Glutamatergic neuron (in vitro differentiated cells): ENCODE measurements at regions not wholly inside any gene's neighbourhood (a gene's known extent, or its start where the extent isn't known, plus 50 kb on each side); places are given as distances from the start of the nearest gene placed in this dataset.

Source experiments
- DNase-seq: peaks from one replicate; pipeline ENCODE4 v3.0.0; 2022
- H3K27ac Mint-ChIP-seq: one replicate; pipeline ENCODE4 v1.8.0; 2020; ENCODE audit warnings: mild to moderate bottlenecking, mixed read lengths, inconsistent platforms; ENCODE audit not compliant: unreplicated experiment
- H3K27me3 Mint-ChIP-seq: one replicate; pipeline ENCODE4 v1.8.0; 2020; ENCODE audit warnings: mild to moderate bottlenecking, moderate library complexity, mixed read lengths, inconsistent platforms; ENCODE audit not compliant: unreplicated experiment
- H3K36me3 Mint-ChIP-seq: one replicate; pipeline ENCODE4 v1.8.0; 2020; ENCODE audit warnings: mild to moderate bottlenecking, mixed read lengths, inconsistent platforms; ENCODE audit not compliant: unreplicated experiment
- H3K4me1 Mint-ChIP-seq: one replicate; pipeline ENCODE4 v1.8.0; 2020; ENCODE audit warnings: mild to moderate bottlenecking, low read depth, mixed read lengths, inconsistent platforms; ENCODE audit not compliant: unreplicated experiment
- H3K4me3 Mint-ChIP-seq: one replicate; pipeline ENCODE4 v1.8.0; 2020; ENCODE audit warnings: mild to moderate bottlenecking, mixed read lengths, inconsistent platforms; ENCODE audit not compliant: unreplicated experiment
- H3K9me3 Mint-ChIP-seq: one replicate; pipeline ENCODE4 v1.8.0; 2020; ENCODE audit warnings: mild to moderate bottlenecking, moderate library complexity, mixed read lengths, inconsistent platforms; ENCODE audit not compliant: unreplicated experiment
- TF ChIP-seq, protein P1 (sequence below): fragments of 200-600 bp; sonication (generic); IDR thresholded peaks from one replicate; pipeline ENCODE4 v1.5.0; 2021; ENCODE audit not compliant: partially characterized antibody, unreplicated experiment

DNA sequence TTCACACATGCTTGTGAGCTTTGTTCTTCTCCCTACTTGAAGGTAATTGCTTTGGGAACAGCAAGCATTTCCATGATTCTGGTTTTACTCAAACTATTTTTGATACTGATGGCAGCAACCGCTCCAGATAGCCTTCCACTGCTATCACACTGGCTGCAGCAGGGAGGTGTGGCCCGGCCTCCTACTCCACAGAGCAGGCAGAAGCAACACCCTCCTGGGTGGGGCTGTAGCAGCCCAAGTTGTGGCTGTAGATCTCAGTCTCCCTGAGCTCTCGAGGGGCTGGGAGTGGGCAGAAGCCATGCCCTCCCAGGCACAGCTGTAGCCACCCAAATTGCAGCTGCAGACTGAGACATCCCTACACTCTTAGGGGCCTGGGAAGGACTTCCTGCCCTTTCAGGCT is 878.8 kb upstream of the GBE1 start:
- no peaks in the 10 kb centered on the region for H3K9me3 Mint-ChIP-seq
- H3K27ac Mint-ChIP-seq = no peak overlapping the region
- no peaks in the 10 kb centered on the region for H3K36me3 Mint-ChIP-seq
- DNase-seq = no peak
- TF ChIP-seq, protein P1, sequence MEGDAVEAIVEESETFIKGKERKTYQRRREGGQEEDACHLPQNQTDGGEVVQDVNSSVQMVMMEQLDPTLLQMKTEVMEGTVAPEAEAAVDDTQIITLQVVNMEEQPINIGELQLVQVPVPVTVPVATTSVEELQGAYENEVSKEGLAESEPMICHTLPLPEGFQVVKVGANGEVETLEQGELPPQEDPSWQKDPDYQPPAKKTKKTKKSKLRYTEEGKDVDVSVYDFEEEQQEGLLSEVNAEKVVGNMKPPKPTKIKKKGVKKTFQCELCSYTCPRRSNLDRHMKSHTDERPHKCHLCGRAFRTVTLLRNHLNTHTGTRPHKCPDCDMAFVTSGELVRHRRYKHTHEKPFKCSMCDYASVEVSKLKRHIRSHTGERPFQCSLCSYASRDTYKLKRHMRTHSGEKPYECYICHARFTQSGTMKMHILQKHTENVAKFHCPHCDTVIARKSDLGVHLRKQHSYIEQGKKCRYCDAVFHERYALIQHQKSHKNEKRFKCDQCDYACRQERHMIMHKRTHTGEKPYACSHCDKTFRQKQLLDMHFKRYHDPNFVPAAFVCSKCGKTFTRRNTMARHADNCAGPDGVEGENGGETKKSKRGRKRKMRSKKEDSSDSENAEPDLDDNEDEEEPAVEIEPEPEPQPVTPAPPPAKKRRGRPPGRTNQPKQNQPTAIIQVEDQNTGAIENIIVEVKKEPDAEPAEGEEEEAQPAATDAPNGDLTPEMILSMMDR = no peak
- no peaks in the 10 kb centered on the region for H3K4me1 Mint-ChIP-seq
- H3K27me3 Mint-ChIP-seq = no peaks in the 10 kb centered on the region
- no peak overlapping the region for H3K4me3 Mint-ChIP-seq

DNA sequence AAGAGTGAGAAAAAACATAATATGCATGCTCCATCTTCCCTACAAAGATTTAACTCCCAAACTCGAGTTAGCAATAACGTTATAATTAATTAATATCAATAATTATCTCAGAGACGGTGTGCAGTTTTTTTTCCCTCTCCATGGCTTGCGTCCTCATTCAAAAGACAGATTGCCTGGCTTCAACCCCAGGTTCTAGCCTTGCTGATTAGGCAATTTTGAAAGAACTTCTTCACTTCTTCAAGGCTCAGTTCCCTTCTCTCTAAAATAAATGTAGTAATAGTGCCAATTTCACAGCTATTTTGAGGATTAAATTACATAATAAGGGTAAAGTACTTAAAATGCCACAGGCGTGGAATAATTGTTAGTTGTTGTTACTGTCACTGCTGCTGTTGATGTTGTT is 876.1 kb upstream of the GBE1 start:
- H3K4me1 Mint-ChIP-seq = no peaks in the 10 kb centered on the region

DNA sequence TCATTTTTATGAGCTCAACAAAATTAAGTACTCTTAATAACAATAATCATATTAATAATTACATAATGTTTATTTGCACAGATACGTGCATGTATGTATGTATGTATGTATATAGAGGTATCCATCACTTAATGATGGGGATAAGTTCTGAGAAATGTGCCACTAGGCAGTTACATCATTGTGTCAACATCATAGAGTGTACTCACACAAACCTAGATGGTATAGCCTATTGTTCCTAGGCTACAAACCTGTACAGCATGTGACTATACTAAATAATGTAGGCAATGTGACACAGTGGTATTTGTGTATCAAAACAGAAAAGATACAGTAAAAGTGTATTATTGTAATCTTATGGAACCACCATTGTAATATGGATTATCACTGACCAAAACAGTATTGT is 874.7 kb upstream of the GBE1 start:
- H3K4me1 Mint-ChIP-seq = no peaks in the 10 kb centered on the region
- no peak overlapping the region for H3K4me3 Mint-ChIP-seq
- H3K9me3 Mint-ChIP-seq = no peaks in the 10 kb centered on the region
- TF ChIP-seq, protein P1 = no peak
- H3K36me3 Mint-ChIP-seq = no peaks in the 10 kb centered on the region
- H3K27ac Mint-ChIP-seq = no peak overlapping the region
- H3K27me3 Mint-ChIP-seq = no peaks in the 10 kb centered on the region
- DNase-seq = no peak

More for the DNA sequence above, 876.1 kb upstream of the GBE1 start:
- no peak for DNase-seq
- Mint-ChIP-seq H3K36me3 (no peaks in the 10 kb centered on the region), H3K27ac (no peak overlapping the region), H3K4me3 (no peak overlapping the region), H3K27me3 (no peaks in the 10 kb centered on the region), H3K9me3 (no peaks in the 10 kb centered on the region)
- TF ChIP-seq, protein P1 = no peak

DNA sequence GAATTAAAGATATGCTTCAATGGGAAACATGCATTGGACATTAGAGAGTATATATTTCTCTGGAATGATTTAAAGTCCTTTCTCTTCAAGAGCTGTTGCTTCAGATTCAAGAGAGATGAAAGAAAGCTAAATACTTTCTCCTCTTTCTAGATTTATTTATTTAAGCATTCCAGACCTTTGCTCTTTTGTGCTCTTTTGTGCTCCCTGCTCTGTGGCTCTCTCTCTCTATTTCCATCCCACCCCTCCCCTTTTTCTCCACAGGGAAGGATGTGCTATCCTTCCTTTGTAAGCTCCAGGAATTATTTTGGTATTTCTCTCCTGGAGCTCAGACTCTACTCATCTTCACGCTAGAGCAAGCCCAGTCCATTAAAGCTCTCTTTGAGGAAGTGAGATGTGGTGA is 871.9 kb upstream of the GBE1 start:
- H3K4me3 Mint-ChIP-seq = no peak overlapping the region
- DNase-seq = no peak
- H3K27ac Mint-ChIP-seq = no peak overlapping the region
- H3K27me3 Mint-ChIP-seq = no peaks in the 10 kb centered on the region
- no peaks in the 10 kb centered on the region for H3K9me3 Mint-ChIP-seq
- H3K4me1 Mint-ChIP-seq = no peaks in the 10 kb centered on the region
- no peaks in the 10 kb centered on the region for H3K36me3 Mint-ChIP-seq
- TF ChIP-seq, protein P1 = no peak

DNA sequence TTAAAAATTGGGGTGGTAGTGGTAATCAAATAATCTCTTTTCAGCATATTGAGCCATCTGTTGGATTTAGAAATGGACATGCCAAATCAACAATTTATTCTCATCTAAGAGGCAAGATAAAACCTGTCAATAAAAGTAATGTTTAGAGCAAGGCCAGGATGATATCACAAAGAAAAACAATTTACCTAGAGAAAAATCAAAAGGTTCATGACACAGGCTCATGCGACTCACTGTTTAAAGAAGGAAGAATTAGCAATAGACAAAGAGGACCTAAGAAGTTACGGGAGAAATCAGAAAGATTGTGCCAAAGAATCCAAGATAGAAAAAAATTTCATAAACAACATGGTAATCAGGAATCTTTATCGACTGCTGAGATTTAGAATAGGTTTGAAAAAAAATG is 868.5 kb upstream of the GBE1 start:
- Mint-ChIP-seq H3K36me3 (no peaks in the 10 kb centered on the region), H3K4me1 (no peaks in the 10 kb centered on the region), H3K9me3 (no peaks in the 10 kb centered on the region), H3K27me3 (no peaks in the 10 kb centered on the region), H3K27ac (no peak overlapping the region), H3K4me3 (no peak overlapping the region)
- no peak for DNase-seq
- TF ChIP-seq, protein P1 = no peak
